Ishikawa (cell line): ENCODE measurements at regions not wholly inside any gene's neighbourhood (a gene's known extent, or its start where the extent isn't known, plus 50 kb on each side); places are given as distances from the start of the nearest gene placed in this dataset.

Experiments used
- CEBPB ChIP-seq: IDR thresholded peaks from 2 replicates; pipeline ENCODE4 v1.6.1; 2012
- CREB1 ChIP-seq: IDR thresholded peaks from 2 replicates; pipeline ENCODE4 v1.6.1; 2012; ENCODE audit warnings: low read depth
- EGR1 ChIP-seq: IDR thresholded peaks from 2 replicates; pipeline ENCODE4 v1.6.1; 2012
- EP300 ChIP-seq: IDR thresholded peaks from 2 replicates; pipeline ENCODE4 v1.6.1; 2012; ENCODE audit warnings: borderline replicate concordance
- FOXM1 ChIP-seq: IDR thresholded peaks from 2 replicates; pipeline ENCODE4 v1.6.1; 2012; ENCODE audit warnings: low read depth, borderline replicate concordance
- MAX ChIP-seq: IDR thresholded peaks from 2 replicates; pipeline ENCODE4 v1.6.1; 2012
- NFIC ChIP-seq: IDR thresholded peaks from 2 replicates; pipeline ENCODE4 v1.6.1; 2012
- RAD21 ChIP-seq: IDR thresholded peaks from 2 replicates; pipeline ENCODE4 v1.6.1; 2012; ENCODE audit warnings: low read depth
- REST ChIP-seq: IDR thresholded peaks from 2 replicates; pipeline ENCODE4 v1.6.1; 2012; ENCODE audit warnings: low read depth, mild to moderate bottlenecking
- TAF1 ChIP-seq: IDR thresholded peaks from 2 replicates; pipeline ENCODE4 v1.6.1; 2012; ENCODE audit warnings: low read depth, mild to moderate bottlenecking
- TCF12 ChIP-seq: IDR thresholded peaks from 2 replicates; pipeline ENCODE4 v1.6.1; 2012; ENCODE audit warnings: low read depth
- TEAD4 ChIP-seq: IDR thresholded peaks from 2 replicates; pipeline ENCODE4 v1.6.1; 2012
- USF1 ChIP-seq: IDR thresholded peaks from 2 replicates; pipeline ENCODE4 v1.6.1; 2012
- YY1 ChIP-seq: IDR thresholded peaks from 2 replicates; pipeline ENCODE4 v1.6.1; 2012; ENCODE audit warnings: low read depth
- ZBTB7A ChIP-seq: IDR thresholded peaks from 2 replicates; pipeline ENCODE4 v1.6.1; 2012; ENCODE audit warnings: low read depth

- TF ChIP-seq TAF1 (no peak), EP300 (no peak), FOXM1 (no peak), MAX (no peak), YY1 (no peak), CEBPB (no peak), TCF12 (no peak), CREB1 (no peak), EGR1 (no peak), NFIC (no peak), TEAD4 (no peak)
Measured at GRCh38 chr2:133837441-133838094, 269.3 kb upstream of the NCKAP5 start.

DNA sequence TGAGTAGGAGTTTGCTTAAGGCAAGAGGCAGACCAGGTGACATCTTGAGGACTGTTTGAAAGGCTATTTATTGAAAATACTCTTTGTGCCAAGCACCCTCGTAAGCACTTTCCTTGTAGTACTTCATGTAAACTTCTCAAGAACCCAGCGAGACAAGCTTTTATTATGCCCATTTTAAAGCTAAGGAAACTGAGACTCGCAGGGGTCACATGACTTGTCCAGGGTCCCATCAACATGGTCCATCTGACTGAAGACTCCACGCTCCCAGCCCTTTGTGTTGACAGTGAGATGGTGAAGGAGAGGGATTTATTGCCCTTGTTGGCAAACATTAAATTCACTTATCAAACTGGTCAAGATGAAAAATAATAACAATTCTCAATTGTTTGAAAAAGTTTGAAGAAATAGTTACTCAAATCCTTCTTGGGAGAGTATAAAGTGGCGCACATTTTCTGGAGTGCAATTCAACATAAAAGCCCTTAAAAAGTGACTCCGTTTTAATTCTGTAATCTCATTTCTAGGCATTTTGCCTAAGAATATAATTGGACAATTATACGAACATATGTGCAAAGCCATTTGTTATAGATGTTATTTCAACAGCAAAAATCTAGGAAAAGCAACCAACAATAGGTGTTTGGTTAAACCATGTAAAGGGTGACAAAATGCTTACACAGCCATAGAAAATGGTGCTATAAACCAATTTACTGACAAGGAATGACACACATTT, 270.5 kb upstream of the NCKAP5 start:
- TF ChIP-seq CREB1 (no peak), TAF1 (no peak), EP300 (no peak), USF1 (no peak), TCF12 (no peak), FOXM1 (no peak), EGR1 (no peak), NFIC (no peak), YY1 (no peak), RAD21 (no peak), TEAD4 (no peak), CEBPB (no peak), REST (no peak), MAX (no peak), ZBTB7A (no peak)

DNA sequence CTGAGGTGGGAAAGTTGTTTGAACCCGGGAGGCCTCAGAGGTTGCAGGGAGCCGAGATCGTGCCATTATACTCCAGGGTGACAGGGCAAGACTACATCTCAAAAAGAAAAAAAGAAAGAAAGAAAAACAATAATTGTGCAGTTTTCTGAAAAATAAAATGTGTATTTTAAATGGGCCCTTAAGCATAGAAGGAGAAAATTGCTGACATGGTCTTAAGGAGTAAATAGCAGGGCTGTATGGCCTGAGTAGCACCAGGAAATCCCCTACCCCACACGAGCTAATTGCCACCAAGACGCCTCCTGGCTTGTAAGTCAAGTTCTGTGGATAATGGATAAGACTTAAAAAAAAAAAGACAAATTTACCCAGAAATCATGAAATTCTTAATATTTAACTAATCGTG, 271.4 kb upstream of the NCKAP5 start:
- TF ChIP-seq TAF1: no peak
- no peak for TF ChIP-seq REST
- TF ChIP-seq YY1: no peak
- TF ChIP-seq ZBTB7A: no peak
- no peak for TF ChIP-seq CEBPB
- TF ChIP-seq TEAD4: no peak
- no peak for TF ChIP-seq EP300
- no peak for TF ChIP-seq MAX
- no peak for TF ChIP-seq TCF12
- TF ChIP-seq EGR1: no peak
- TF ChIP-seq FOXM1: no peak
- no peak for TF ChIP-seq USF1
- no peak for TF ChIP-seq CREB1
- no peak for TF ChIP-seq NFIC
- no peak for TF ChIP-seq RAD21

DNA sequence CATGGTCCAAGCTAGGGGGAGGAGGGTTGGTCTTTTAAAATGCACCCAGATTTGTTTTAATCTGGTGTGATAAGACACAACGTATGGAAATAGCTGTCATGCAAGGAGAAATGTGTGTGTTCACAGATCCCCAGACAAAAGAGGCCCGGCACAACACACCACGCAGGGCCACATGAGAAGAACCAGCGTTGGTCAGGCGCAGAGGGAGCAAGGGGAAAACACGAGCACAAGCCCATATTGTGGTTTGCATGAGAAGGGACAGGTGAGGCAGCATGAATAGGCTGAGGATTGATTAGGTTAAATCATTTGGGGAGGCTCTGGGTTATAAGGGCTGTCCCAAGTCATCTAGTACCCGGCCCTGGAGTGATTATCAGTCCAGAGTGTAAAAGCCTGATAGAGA, 272.5 kb upstream of the NCKAP5 start:
- no peak for TF ChIP-seq CREB1
- TF ChIP-seq TCF12: no peak
- no peak for TF ChIP-seq NFIC

DNA sequence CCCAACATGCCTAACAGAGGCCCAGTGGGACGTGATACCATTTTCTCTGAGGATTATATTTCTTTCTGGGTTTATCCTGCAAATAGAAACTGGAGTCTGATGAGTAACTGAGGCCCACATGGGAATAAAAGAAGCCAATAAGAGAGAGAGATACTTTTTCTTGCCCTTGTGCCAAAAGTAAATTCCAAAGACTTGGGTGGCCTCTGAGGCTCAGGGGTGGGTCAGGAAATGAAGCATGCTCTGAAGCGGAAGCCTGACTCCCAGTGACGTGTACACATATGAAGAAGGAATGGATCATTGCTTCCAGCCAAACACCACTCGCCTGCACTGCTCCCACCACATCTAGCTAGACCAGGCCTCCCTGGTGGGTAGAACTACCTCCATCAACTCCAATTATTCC, 273.6 kb upstream of the NCKAP5 start:
- no peak for TF ChIP-seq TAF1
- TF ChIP-seq YY1: no peak
- no peak for TF ChIP-seq EGR1
- TF ChIP-seq NFIC: no peak
- no peak for TF ChIP-seq RAD21
- TF ChIP-seq TEAD4: no peak
- TF ChIP-seq FOXM1: no peak
- TF ChIP-seq ZBTB7A: no peak
- no peak for TF ChIP-seq USF1
- no peak for TF ChIP-seq TCF12
- TF ChIP-seq EP300: no peak
- TF ChIP-seq CEBPB: no peak
- no peak for TF ChIP-seq REST
- TF ChIP-seq CREB1: no peak
- no peak for TF ChIP-seq MAX
